GM21515 (cell line): ENCODE measurements at regions not wholly inside any gene's neighbourhood (a gene's known extent, or its start where the extent isn't known, plus 50 kb on each side); places are given as distances from the start of the nearest gene placed in this dataset.
"Not testable (repeated sequence)": the region's sequence is repeated elsewhere in the genome, so short reads cannot be mapped to it uniquely, and the experiment has no call there.

Experiments
- ATAC-seq: cut with Tn5 transposase; IDR thresholded peaks from one replicate; pipeline ENCODE4 v1.9.1; 2021; ENCODE audit not compliant: unreplicated experiment

DNA sequence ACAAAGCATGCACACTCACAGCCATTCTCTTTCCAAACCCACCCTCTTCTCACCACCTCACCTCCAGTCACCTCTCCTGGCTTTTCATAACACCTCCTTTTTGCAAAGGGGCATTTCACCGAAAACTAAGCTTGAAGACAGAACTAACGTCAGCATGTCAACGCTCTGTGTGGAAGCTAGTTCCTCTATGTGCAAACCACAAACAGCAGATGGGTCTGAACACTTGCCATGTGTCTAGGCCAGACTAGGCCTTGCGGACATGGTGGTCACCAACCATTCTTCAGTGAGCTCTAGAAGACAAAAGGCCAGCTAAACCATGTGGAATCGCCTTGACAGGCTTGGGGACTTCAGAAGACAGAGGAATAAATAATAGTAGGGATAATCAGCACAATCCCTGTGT is 148.5 kb downstream of the TXNL1 start:
- no peak for ATAC-seq

DNA sequence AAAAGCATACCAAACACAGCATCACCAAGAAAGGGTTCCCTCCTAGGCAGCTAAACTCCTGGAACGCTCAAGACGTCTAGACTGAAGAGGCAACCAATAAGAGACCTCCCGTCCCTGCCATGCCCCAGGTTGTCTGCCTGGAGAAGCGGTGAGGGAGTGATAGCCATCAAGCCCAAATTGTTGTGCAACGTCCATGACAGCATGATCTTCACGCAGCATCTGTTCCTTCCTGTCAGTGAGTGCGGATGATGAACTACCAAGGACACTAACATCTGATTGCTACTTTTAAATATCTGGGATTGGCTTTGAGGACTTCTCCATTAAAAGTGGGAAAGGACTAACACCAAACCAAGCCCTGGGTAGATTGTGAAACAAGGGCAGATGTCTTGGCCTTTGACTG is 149.7 kb downstream of the TXNL1 start:
- no peak for ATAC-seq

GRCh38 chr18:56487801-56488200 is 150.6 kb downstream of the TXNL1 start:
- no peak for ATAC-seq

- no peak for ATAC-seq
Observed at GRCh38 chr18:56483386-56483785, 155.0 kb downstream of the TXNL1 start.

GRCh38 chr18:56482813-56483212 is 155.6 kb downstream of the TXNL1 start:
- ATAC-seq = not testable (repeated sequence)

DNA sequence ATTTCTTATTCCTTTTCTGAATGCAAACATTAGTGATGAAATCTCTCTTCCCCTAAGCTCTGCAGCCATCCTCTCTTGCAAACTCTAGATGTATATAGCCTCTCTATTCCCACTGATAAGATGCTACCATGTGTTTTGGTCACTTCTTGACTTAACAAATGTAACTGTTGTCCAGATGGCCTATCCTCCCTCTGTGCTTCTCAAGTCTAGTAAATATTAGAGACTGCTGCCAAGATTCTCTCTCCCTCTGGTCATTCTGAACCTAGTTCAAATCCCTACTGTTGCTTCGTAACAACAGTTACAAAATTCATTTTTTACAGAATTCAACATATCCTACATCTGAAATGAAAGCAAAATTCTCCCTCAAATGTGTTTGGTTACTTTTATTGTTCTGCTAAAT is 156.6 kb downstream of the TXNL1 start:
- no peak for ATAC-seq

DNA sequence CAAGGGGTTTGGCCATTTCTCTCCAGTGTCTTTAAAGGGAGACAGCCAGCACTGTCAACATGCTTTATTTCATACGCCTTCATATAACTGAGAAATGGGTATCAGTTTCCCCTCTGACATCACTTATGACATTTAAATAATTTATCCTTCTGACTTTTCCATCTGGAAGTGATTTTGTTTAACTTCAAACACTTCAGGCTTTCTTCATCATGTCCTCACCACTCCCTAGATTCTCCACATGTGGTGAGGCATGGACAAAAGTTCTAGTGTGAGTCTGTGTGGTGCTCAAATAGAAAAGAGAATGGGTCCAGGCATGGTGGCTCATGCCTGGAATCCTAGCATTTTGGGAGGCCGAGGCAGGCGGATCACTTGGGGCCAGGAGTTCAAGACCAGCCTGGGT is 158.6 kb downstream of the TXNL1 start:
- ATAC-seq = no peak

- ATAC-seq = no peak
Observed at GRCh38 chr18:56475250-56475649, 163.1 kb downstream of the TXNL1 start.

DNA sequence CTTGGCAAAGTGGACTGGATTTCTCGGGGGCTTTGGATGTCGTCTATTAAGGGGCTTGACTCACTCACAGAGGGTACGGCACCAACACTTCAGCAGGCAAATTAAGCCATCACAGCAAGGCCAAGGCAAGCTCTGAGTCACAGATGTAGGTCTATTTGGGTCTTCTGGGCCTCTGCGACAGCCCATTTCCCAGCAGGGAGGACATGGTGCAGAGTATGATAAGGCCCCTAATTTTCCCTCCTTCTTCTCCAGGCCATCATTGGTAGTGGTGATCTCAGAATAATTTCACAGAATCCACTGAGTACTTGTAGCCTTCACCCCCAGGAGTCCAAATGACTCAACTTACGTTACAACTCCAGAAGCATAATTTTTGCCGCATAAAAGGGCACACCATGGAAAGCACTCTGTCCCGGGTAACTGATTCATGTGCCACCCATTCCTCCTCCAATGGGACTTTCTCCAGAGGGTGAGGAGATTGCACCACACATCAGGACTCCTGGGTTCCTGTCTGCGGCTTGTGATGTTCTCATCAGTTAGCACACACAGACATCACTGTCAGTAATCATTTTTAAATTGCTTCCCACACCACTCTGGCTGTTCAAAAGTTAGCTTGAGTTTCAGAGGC is 164.9 kb downstream of the TXNL1 start:
- ATAC-seq = no peak

DNA sequence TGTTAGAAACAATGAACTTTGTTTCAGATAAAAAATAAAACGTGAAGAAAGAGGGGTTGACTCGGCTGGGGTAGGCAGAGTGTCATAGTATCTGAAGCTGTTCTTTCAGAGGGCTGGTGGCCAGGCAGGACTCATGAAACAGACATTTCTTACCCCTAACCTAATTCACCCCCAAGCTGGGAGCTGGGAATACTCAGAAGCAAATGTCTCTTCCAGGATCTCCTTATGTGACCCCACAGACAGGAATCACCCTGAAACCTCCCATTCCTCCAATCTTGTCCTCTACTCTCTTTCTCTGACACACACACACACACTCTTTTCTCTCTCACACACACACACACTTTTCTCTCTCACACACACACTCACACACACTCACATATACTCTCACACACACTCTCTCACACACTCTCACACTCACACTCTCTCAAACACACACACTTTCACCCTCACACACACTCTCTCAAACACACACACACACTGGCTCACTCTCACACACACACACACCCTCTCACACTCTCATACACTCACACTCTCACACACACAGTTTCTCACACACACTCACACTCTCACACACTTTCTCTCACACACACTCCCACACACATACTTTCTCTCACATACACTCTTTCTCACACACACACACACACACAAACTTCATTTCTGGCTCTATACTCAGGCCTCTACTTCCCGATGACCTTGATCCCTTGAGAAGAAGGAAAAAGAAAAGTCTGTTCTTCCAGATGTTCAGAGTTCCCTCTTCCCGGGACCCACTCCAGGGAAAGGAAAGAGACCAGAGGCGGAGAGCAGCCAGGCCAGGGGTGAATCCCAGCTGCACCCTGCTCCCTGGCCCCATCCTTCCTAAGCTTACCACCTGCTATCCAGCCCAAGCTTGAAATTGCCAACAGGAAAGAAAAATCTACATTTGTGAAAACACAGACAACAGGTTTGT is 167.7 kb downstream of the TXNL1 start:
- ATAC-seq = no peak

DNA sequence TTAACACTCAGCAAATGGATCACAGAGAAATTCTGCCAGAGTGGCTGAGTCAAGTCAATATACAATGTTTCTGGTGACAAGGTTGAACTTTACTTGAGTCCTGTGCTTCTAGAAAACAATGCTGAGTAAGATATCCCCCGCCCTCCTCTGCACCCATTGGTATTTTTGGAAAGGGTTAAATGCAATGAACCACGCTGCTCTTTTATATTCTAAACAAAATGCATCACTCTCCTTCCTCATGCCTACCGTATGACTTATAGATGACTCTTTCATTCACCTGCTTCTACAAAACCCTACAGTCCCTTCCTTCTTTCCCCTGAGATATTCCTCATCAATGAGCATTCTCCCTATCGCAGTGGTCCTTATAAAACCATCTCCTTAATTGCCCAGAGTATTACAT is 168.8 kb downstream of the TXNL1 start:
- no peak for ATAC-seq

GRCh38 chr18:56468396-56468795 is 170.0 kb downstream of the TXNL1 start:
- no peak for ATAC-seq

- ATAC-seq = no peak
Observed at GRCh38 chr18:56462276-56462675, 176.1 kb downstream of the TXNL1 start.

GRCh38 chr18:56461151-56461550 is 177.2 kb downstream of the TXNL1 start:
- ATAC-seq = no peak

- no peak for ATAC-seq
Observed at GRCh38 chr18:56460581-56460980, 177.8 kb downstream of the TXNL1 start.

- no peak for ATAC-seq
Observed at GRCh38 chr18:56458770-56459712, 179.4 kb downstream of the TXNL1 start.

DNA sequence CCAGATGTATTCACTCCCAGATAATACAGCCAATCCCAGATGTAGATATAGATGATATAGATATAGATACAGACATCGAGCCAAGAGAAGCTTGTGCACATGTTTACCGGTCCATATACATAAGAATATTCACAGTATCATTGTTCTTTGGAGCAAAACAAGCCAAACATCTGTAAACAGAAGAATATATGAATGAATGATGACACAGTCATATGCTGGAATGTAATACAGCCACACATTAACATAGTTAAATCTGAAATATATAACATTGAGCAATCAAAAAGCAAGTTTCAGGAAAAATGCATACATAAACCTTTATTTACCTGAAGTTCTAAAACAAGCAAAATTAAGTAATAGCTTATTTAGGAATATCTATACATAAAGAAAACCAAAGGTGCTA is 182.5 kb downstream of the TXNL1 start:
- ATAC-seq = no peak

DNA sequence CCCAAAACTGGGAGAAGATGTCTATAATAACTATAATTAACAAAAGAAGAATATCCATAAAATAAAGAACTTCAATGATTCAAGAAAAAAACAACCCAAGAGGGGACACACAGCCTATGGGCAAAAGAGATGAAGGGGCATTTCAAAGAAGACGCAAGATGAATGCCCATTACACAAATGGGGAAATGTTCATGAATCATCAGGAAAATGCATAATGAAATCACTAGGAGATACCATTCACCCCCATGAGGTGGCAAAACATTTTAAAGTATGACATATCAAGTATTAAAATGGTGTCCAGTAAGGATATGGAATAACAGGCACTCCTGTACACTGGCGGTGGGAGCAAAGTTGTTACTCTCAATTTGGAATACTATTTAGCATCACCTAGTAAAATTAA is 183.3 kb downstream of the TXNL1 start:
- ATAC-seq = no peak

GRCh38 chr18:56453631-56454030 is 184.8 kb downstream of the TXNL1 start:
- no peak for ATAC-seq

DNA sequence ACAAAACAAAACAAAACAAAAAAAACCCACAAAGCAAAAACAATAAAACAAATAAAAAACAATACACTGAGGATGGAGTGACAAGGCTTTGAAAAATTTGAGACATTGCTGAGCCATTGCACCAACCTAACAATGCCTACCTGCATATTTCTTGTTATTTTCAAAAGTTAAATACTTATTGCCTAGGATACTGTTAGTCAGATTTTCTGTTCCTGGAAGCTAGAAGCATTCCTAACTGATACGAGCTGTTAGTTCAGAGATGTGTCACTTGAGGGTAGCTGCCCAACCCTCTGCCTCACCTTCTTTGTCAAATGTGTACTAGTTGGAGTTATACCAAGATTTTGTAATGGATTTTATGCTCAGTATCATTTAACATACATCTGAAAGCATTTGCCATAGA is 187.2 kb downstream of the TXNL1 start:
- ATAC-seq = no peak

- no peak for ATAC-seq
Observed at GRCh38 chr18:56448751-56449150, 189.6 kb downstream of the TXNL1 start.
